ENCODE measurements at regions not wholly inside any gene's neighbourhood (a gene's known extent, or its start where the extent isn't known, plus 50 kb on each side); places are given as distances from the start of the nearest gene placed in this dataset.

DNA sequence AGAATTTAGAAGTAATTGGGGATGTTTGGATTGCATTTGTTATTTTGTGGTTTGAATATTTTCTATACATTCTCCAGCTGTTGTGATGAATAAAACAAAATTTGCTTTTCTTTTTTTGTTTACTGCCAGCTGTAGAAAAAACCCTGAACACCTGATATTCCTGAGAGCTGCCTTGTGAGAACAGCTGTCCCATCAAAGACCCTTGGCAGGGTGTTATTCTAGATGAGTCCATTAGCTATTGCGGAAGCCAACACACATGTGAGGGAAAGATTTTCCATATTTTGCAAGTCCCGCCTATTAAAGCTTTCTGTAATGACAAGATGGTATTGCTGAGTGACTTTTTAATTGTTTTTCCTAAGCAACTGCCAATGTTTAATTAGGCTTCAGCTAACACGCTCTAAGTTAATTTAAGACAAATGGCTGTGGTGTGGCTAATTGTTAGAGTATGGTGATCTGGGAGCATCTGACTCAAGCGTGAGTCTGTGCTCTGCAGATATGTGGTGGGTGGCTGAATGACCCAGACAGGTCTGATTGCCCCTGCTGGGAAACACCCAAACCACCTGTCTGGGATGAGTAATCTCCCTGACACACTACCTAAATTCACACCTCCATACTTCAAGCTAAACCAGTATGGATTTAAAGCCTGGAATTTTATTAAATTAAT is 86.5 kb upstream of the PRLR start:
- TF ChIP-seq POLR2AphosphoS5 (IDR thresholded peaks at IDR 0.05; ENCODE audit: low read depth, low read length) = no peak
- no peak for TF ChIP-seq POLR2A (IDR thresholded peaks at IDR 0.05; ENCODE audit: low read depth, low read length)
- TF ChIP-seq TAF1 (IDR thresholded peaks at IDR 0.05; ENCODE audit: borderline replicate concordance, low read depth, low read length) = no peak
